GM10248 (cell line): ENCODE measurements at regions not wholly inside any gene's neighbourhood (a gene's known extent, or its start where the extent isn't known, plus 50 kb on each side); places are given as distances from the start of the nearest gene placed in this dataset.

Experiments used
- CTCF ChIA-PET: fragments of 300-600 bp; sonication (Branson Sonifier 250); formaldehyde crosslinking; extraction: SDS; loops from one replicate; lab custom pipeline; 2021; ENCODE audit warnings: antibody characterized with exemption; lab: Yijun Ruan, JAX
- POLR2A ChIA-PET: fragments of 350-650 bp; sonication (Branson Sonifier 250); formaldehyde crosslinking; extraction: SDS; loops from one replicate; lab custom pipeline; 2020; ENCODE audit warnings: antibody characterized with exemption; lab: Yijun Ruan, JAX
- DNase-seq: peaks from one replicate; pipeline ENCODE4 v3.0.0; 2012; ENCODE audit errors: extremely low spot score
- CTCF ChIP-seq: IDR thresholded peaks from 2 replicates; pipeline ENCODE4 v1.5.1; 2012; ENCODE audit warnings: mild to moderate bottlenecking, low read depth; ENCODE audit errors: extremely low read depth, missing control alignments, control extremely low read depth

- DNase-seq = peak; percentile 62
- no peak for TF ChIP-seq CTCF
- POLR2A ChIA-PET = no interaction called here
- CTCF ChIA-PET = interaction anchor here (1.3 kb wide), 2 partner anchors 9 to 79 kb away, joined by 3 read pairs; no protein-coding TSS in a partner anchor
Measured at GRCh38 chr6:169868458-169868857, 117.0 kb downstream of the ERMARD start.

- no peak for DNase-seq
- CTCF ChIA-PET = interaction anchor here (1.3 kb wide), 1 partner anchor 10 kb away, joined by 3 read pairs; no protein-coding TSS in a partner anchor
- TF ChIP-seq CTCF = no peak
- POLR2A ChIA-PET = no interaction called here
Measured at GRCh38 chr6:169867751-169868191, 116.3 kb downstream of the ERMARD start.

- DNase-seq = no peak
- no peak for TF ChIP-seq CTCF
- ChIA-PET CTCF (interaction anchor here (1.1 kb wide), 1 partner anchor 80 kb away, joined by 3 read pairs; no protein-coding TSS in a partner anchor), POLR2A (no interaction called here)
Measured at GRCh38 chr6:169866668-169867521, 115.5 kb downstream of the ERMARD start.

GRCh38 chr6:169866140-169866534 lies 114.7 kb downstream of the ERMARD start:
- ChIA-PET CTCF (interaction anchor here (1.1 kb wide), 1 partner anchor 81 kb away, joined by 3 read pairs; no protein-coding TSS in a partner anchor), POLR2A (no interaction called here)
- no peak for DNase-seq
- TF ChIP-seq CTCF = no peak

- no peak for DNase-seq
- ChIA-PET POLR2A (no interaction called here), CTCF (no interaction called here)
- no peak for TF ChIP-seq CTCF
Measured at GRCh38 chr6:169865346-169866139, 114.1 kb downstream of the ERMARD start.

- TF ChIP-seq CTCF = no peak
- ChIA-PET CTCF (no interaction called here), POLR2A (no interaction called here)
- DNase-seq = no peak
Measured at GRCh38 chr6:169864148-169865020, 113.0 kb downstream of the ERMARD start.
